ENCODE measurements at regions not wholly inside any gene's neighbourhood (a gene's known extent, or its start where the extent isn't known, plus 50 kb on each side); places are given as distances from the start of the nearest gene placed in this dataset.
"Not testable (repeated sequence)": the region's sequence is repeated elsewhere in the genome, so short reads cannot be mapped to it uniquely, and the experiment has no call there.

DNA sequence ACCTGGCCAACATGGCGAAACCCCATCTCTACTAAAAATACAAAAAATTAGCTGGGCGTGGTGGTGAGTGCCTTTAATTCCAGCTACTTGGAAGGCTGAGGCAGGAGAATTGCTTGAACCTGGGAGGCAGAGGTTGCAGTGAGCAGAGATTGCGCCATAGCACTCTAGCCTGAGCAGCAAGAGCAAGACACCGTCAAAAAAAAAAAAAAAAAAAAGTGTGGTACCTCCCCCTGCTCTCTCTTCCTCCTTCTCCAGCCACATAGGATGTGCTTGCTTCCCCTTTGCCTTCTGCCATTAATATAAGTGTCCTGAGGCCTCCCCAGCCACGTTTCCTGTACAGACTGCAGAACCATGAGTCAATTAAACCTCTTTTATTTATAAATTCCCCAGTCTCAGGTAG, 226.8 kb downstream of the CYP26B1 start:
- TF ChIP-seq, protein P1, sequence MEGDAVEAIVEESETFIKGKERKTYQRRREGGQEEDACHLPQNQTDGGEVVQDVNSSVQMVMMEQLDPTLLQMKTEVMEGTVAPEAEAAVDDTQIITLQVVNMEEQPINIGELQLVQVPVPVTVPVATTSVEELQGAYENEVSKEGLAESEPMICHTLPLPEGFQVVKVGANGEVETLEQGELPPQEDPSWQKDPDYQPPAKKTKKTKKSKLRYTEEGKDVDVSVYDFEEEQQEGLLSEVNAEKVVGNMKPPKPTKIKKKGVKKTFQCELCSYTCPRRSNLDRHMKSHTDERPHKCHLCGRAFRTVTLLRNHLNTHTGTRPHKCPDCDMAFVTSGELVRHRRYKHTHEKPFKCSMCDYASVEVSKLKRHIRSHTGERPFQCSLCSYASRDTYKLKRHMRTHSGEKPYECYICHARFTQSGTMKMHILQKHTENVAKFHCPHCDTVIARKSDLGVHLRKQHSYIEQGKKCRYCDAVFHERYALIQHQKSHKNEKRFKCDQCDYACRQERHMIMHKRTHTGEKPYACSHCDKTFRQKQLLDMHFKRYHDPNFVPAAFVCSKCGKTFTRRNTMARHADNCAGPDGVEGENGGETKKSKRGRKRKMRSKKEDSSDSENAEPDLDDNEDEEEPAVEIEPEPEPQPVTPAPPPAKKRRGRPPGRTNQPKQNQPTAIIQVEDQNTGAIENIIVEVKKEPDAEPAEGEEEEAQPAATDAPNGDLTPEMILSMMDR (IDR thresholded peaks at IDR 0.05), result not testable (repeated sequence)
- TF ChIP-seq POLR2A (IDR thresholded peaks at IDR 0.05), result not testable (repeated sequence)
